ENCODE measurements at regions not wholly inside any gene's neighbourhood (a gene's known extent, or its start where the extent isn't known, plus 50 kb on each side); places are given as distances from the start of the nearest gene placed in this dataset.

- peaks cover 2% of the 10 kb centered on the region for H3K9me3 Mint-ChIP-seq (ENCODE audit: unreplicated experiment)
- no peaks in the 10 kb centered on the region for H3K36me3 Mint-ChIP-seq (ENCODE audit: unreplicated experiment)
- peaks cover 13% of the 10 kb centered on the region for H3K4me1 Mint-ChIP-seq (ENCODE audit: low read depth, unreplicated experiment)
- peaks cover 2% of the 10 kb centered on the region for H3K27me3 Mint-ChIP-seq (ENCODE audit: unreplicated experiment)
- no peak overlapping the region for H3K4me3 Mint-ChIP-seq (ENCODE audit: unreplicated experiment)
- TF ChIP-seq, protein P1, sequence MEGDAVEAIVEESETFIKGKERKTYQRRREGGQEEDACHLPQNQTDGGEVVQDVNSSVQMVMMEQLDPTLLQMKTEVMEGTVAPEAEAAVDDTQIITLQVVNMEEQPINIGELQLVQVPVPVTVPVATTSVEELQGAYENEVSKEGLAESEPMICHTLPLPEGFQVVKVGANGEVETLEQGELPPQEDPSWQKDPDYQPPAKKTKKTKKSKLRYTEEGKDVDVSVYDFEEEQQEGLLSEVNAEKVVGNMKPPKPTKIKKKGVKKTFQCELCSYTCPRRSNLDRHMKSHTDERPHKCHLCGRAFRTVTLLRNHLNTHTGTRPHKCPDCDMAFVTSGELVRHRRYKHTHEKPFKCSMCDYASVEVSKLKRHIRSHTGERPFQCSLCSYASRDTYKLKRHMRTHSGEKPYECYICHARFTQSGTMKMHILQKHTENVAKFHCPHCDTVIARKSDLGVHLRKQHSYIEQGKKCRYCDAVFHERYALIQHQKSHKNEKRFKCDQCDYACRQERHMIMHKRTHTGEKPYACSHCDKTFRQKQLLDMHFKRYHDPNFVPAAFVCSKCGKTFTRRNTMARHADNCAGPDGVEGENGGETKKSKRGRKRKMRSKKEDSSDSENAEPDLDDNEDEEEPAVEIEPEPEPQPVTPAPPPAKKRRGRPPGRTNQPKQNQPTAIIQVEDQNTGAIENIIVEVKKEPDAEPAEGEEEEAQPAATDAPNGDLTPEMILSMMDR (IDR thresholded peaks at IDR 0.05; ENCODE audit: partially characterized antibody, unreplicated experiment), result no peak
- no peak overlapping the region for H3K27ac Mint-ChIP-seq (ENCODE audit: unreplicated experiment)
- no peak for DNase-seq
Observed at GRCh38 chr10:8301333-8301732, 246.8 kb downstream of the GATA3 start.

- TF ChIP-seq, protein P1 (IDR thresholded peaks at IDR 0.05; ENCODE audit: partially characterized antibody, unreplicated experiment), result no peak
- no peak overlapping the region for H3K27ac Mint-ChIP-seq (ENCODE audit: unreplicated experiment)
- H3K4me3 Mint-ChIP-seq (ENCODE audit: unreplicated experiment), result no peak overlapping the region
- H3K9me3 Mint-ChIP-seq (ENCODE audit: unreplicated experiment), result peaks cover 2% of the 10 kb centered on the region
- H3K4me1 Mint-ChIP-seq (ENCODE audit: low read depth, unreplicated experiment), result peaks cover 13% of the 10 kb centered on the region
- H3K27me3 Mint-ChIP-seq (ENCODE audit: unreplicated experiment), result peaks cover 2% of the 10 kb centered on the region
- H3K36me3 Mint-ChIP-seq (ENCODE audit: unreplicated experiment), result no peaks in the 10 kb centered on the region
- DNase-seq, result no peak
Observed at GRCh38 chr10:8301831-8302230, 247.3 kb downstream of the GATA3 start.

GRCh38 chr10:8302565-8302964 lies 248.1 kb downstream of the GATA3 start:
- peaks cover 13% of the 10 kb centered on the region for H3K4me1 Mint-ChIP-seq (ENCODE audit: low read depth, unreplicated experiment)
- H3K9me3 Mint-ChIP-seq (ENCODE audit: unreplicated experiment), result peaks cover 2% of the 10 kb centered on the region
- peaks cover 2% of the 10 kb centered on the region for H3K27me3 Mint-ChIP-seq (ENCODE audit: unreplicated experiment)
- TF ChIP-seq, protein P1 (IDR thresholded peaks at IDR 0.05; ENCODE audit: partially characterized antibody, unreplicated experiment), result no peak
- H3K4me3 Mint-ChIP-seq (ENCODE audit: unreplicated experiment), result no peak overlapping the region
- no peak for DNase-seq
- H3K27ac Mint-ChIP-seq (ENCODE audit: unreplicated experiment), result no peak overlapping the region
- H3K36me3 Mint-ChIP-seq (ENCODE audit: unreplicated experiment), result no peaks in the 10 kb centered on the region

DNA sequence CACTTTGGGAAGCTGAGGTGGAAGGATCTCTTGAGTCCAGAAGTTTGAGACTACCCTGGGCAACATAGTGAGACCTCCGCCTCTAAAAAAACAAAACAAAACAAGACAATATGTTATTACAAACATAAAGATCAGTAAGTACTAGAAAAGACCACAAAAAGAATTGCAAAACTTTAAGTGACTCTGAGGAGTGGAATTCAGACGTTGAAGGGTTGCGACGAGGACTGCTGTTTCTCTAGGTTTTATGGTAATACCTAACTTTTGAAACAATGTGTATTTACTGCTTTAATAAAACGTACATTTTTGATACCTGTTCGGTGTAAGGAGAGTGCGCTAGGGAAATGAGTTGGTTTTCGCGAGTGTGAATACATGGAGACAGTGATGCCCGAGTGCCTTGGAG lies 250.4 kb downstream of the GATA3 start:
- no peak for DNase-seq
- peaks cover 2% of the 10 kb centered on the region for H3K9me3 Mint-ChIP-seq (ENCODE audit: unreplicated experiment)
- peaks cover 2% of the 10 kb centered on the region for H3K27me3 Mint-ChIP-seq (ENCODE audit: unreplicated experiment)
- no peak overlapping the region for H3K27ac Mint-ChIP-seq (ENCODE audit: unreplicated experiment)
- TF ChIP-seq, protein P1 (IDR thresholded peaks at IDR 0.05; ENCODE audit: partially characterized antibody, unreplicated experiment), result no peak
- H3K4me3 Mint-ChIP-seq (ENCODE audit: unreplicated experiment), result no peak overlapping the region
- peaks cover 7% of the 10 kb centered on the region for H3K4me1 Mint-ChIP-seq (ENCODE audit: low read depth, unreplicated experiment)
- no peaks in the 10 kb centered on the region for H3K36me3 Mint-ChIP-seq (ENCODE audit: unreplicated experiment)

DNA sequence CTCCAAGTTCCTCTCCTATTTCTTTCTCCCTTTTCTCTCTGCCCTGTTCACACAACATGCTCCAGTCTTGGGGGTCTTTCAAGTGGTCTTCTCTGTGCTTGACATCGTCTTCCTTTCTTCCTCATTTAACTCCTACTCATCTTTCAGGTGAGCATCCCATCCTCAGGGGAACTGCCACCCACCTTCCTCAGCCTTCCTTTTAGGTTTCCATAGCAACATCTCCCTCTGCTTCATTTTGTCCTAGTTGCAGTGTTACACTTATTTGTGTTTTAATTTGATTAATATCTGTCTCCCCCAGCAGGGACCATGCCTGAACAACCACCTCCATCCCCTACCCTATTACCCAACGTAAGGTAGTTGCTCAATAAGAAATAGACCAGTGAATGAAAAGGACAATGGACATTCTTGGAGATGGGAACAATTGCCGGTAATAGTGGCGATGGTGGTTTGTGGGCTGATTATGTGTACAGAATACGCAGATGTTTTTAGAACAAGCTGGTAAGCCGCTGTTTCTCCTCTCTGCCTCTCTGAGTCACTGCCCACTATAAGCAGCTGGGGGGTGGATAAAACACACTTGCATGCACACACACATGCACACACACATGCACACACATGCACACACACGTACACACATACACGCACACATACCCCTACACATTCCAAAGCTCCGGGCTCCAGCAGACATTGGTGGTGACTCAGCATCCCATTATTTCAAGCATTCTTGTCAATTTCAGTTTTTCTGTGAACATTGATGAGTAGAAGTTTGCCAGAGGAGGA lies 251.6 kb downstream of the GATA3 start:
- DNase-seq, result no peak
- Mint-ChIP-seq H3K9me3 (ENCODE audit: unreplicated experiment) (peaks cover 2% of the 10 kb centered on the region), H3K27ac (ENCODE audit: unreplicated experiment) (no peak overlapping the region), H3K27me3 (ENCODE audit: unreplicated experiment) (peaks cover 2% of the 10 kb centered on the region), H3K4me1 (ENCODE audit: low read depth, unreplicated experiment) (peaks cover 2% of the 10 kb centered on the region), H3K4me3 (ENCODE audit: unreplicated experiment) (no peak overlapping the region), H3K36me3 (ENCODE audit: unreplicated experiment) (no peaks in the 10 kb centered on the region)
- TF ChIP-seq, protein P1 (IDR thresholded peaks at IDR 0.05; ENCODE audit: partially characterized antibody, unreplicated experiment), result no peak
